ENCODE measurements at regions not wholly inside any gene's neighbourhood (a gene's known extent, or its start where the extent isn't known, plus 50 kb on each side); places are given as distances from the start of the nearest gene placed in this dataset.
"Not testable (repeated sequence)": the region's sequence is repeated elsewhere in the genome, so short reads cannot be mapped to it uniquely, and the experiment has no call there.

- no peak for DNase-seq (ENCODE audit: insufficient read length, low spot score)
- TF ChIP-seq CTCF (IDR thresholded peaks at IDR 0.05; ENCODE audit: insufficient read depth, missing control alignments), result no peak
- no peak for FAIRE-seq
Observed at GRCh38 chr2:120638450-120638849, 97.2 kb upstream of the GLI2 start.

- FAIRE-seq, result no peak
- TF ChIP-seq CTCF (IDR thresholded peaks at IDR 0.05; ENCODE audit: insufficient read depth, missing control alignments), result no peak
- DNase-seq (ENCODE audit: insufficient read length, low spot score), result no peak
Observed at GRCh38 chr2:120641366-120641771, 94.3 kb upstream of the GLI2 start.

GRCh38 chr2:120642646-120643045 lies 93.0 kb upstream of the GLI2 start:
- DNase-seq (ENCODE audit: insufficient read length, low spot score), result no peak
- no peak for FAIRE-seq
- no peak for TF ChIP-seq CTCF (IDR thresholded peaks at IDR 0.05; ENCODE audit: insufficient read depth, missing control alignments)

- TF ChIP-seq CTCF (IDR thresholded peaks at IDR 0.05; ENCODE audit: insufficient read depth, missing control alignments), result no peak
- FAIRE-seq (no peak), DNase-seq (ENCODE audit: insufficient read length, low spot score) (no peak)
Observed at GRCh38 chr2:120646994-120647393, 88.7 kb upstream of the GLI2 start.

- DNase-seq (ENCODE audit: insufficient read length, low spot score), result no peak
- no peak for FAIRE-seq
- no peak for TF ChIP-seq CTCF (IDR thresholded peaks at IDR 0.05; ENCODE audit: insufficient read depth, missing control alignments)
Observed at GRCh38 chr2:120647487-120647886, 88.2 kb upstream of the GLI2 start.

- not testable (repeated sequence) for FAIRE-seq; DNase-seq (ENCODE audit: insufficient read length, low spot score)
Observed at GRCh38 chr2:120649381-120649780, 86.3 kb upstream of the GLI2 start.

GRCh38 chr2:120650022-120650644 lies 85.5 kb upstream of the GLI2 start:
- FAIRE-seq (no peak), DNase-seq (ENCODE audit: insufficient read length, low spot score) (no peak)
- TF ChIP-seq CTCF (IDR thresholded peaks at IDR 0.05; ENCODE audit: insufficient read depth, missing control alignments), result no peak

GRCh38 chr2:120651818-120652217 lies 83.8 kb upstream of the GLI2 start:
- no peak for TF ChIP-seq CTCF (IDR thresholded peaks at IDR 0.05; ENCODE audit: insufficient read depth, missing control alignments)
- DNase-seq (ENCODE audit: insufficient read length, low spot score) (no peak), FAIRE-seq (no peak)
